Activated effector memory CD4-positive, alpha-beta T cell treated with Interleukin-2 at 50 U/mL for 16 hours (primary cell): ENCODE measurements at regions not wholly inside any gene's neighbourhood (a gene's known extent, or its start where the extent isn't known, plus 50 kb on each side); places are given as distances from the start of the nearest gene placed in this dataset.
"Not testable (repeated sequence)": the region's sequence is repeated elsewhere in the genome, so short reads cannot be mapped to it uniquely, and the experiment has no call there.

ENCODE experiments used
- DNase-seq: peaks from one replicate; pipeline ENCODE4 v3.0.0-alpha.2; 2020

DNA sequence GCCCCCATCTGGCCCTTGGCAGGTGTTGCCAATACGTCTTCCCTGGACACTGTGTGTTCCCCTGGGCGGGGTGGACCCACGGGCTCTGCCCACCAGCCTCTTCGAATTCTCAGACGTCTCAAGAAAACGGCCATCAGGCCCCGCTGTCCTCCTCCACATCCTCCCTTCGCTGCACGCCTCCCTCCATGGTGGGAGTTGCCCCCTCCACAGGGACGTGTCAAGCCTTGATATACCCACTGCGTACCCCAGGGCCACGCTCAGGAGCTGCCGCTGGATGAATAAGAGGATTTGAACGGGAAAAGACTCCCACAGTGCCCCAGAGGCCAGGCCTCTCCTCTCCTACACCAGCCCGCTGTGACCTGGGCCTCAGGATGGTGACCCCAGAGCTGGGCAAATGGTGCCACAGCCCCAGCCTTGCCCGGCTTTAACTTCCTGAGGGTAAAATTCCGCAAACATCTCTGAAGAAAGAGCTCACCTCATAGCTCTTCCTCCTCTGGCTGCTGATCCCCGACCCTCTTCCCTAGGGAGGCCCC, 399.3 kb upstream of the MYT1L start:
- no peak for DNase-seq

DNA sequence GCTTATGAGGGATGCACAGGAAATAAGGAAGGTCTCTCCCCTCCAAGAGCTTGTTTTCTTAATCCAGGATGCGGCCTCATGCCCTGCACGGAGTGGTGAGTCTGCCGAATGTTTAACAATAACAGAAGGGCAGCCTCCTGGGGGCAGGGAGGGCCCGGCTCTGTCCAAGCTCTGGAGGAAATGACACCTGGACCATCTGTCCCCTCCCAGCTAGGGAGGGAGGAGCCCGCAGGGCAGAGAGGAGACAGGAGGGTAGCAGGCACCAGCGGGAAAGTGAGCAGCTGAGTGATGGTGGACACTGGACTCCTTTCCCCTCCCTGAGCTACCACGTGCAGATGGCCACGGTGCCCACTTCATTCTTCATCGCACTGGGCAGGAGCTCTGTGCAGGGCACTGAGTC, 398.2 kb upstream of the MYT1L start:
- no peak for DNase-seq

DNA sequence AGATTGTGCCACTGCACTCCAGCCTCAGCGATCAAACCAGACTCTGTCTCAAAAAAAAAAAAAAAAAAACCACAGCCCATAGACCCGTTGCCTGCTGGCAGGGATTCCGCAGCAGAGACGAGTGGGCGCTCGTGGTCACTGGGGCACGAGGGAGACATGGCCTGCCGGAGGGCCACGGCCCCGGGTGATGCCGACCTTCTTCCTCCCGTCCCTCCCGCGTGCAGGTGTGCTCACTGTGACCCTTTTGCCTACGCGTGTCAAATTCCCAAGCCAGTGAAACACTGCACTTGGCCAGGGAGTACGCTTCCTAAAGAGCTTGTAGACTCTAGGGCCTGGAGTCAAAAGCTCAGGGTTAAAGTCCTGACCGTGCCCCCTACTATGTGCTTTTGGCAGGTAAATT, 397.6 kb upstream of the MYT1L start:
- no peak for DNase-seq

DNA sequence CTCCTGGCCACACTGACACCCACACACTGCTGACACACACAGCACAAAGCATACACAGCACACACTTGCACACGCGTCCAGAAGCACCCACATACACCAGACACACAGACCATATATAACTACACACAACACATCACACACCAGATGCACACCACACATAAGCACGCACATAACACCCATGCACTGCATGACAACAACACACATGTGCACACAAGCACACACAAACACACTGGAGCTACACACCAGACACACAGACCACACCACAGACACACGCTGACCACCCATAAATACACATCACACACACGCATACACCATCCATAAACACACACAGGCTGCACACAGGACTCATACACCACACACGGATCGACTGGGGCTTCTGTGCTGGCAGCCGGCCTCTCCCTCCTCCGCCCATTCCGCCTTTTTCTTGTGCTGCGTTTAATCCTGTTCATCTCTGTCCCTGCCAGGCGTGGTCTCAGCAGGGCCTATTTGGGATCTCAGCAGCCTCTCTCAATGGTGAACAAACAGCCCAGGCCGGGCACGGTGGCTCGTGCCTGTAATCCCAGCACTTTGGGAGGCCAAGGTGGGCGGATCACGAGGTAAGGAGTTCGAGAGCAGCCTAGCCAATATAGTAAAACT, 396.9 kb upstream of the MYT1L start:
- DNase-seq: no peak

DNA sequence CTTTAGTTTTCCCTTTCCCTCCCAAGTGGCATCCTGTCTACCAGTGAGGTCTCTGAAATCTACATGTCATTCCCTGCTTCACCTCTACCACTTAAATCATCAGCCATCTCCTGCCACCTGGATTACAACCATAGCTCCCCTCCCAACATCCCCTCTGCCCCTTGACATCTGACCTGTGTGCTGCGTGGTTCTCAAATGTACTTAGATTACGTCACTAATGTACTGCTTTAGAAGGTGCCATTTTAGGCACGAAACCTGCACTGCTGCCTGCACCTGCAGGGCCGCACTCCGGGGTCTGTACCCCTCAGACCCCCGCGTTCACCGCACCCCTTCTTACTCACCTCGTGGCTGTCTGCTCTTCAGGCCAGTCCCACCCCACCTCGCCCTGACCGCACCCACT, 395.1 kb upstream of the MYT1L start:
- DNase-seq: no peak

DNA sequence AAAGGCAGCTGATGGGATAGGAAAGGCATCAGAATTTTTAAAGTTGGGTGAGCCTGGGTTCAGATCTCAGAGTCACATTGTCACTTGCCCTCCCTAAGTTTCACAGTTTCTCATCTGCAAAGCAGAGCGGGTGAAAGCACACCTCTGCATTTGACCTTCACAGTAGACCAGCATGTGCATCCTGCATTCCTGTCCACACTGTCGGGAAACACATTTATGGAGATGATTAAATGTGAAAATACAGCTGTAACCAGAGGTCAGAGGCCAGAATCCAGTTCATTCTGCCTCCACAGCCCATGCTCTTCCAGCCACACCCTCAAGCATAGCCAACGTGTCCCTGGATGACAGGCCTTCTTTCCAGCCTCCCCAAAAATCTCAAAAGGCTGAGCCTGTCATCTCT, 392.0 kb upstream of the MYT1L start:
- no peak for DNase-seq

DNA sequence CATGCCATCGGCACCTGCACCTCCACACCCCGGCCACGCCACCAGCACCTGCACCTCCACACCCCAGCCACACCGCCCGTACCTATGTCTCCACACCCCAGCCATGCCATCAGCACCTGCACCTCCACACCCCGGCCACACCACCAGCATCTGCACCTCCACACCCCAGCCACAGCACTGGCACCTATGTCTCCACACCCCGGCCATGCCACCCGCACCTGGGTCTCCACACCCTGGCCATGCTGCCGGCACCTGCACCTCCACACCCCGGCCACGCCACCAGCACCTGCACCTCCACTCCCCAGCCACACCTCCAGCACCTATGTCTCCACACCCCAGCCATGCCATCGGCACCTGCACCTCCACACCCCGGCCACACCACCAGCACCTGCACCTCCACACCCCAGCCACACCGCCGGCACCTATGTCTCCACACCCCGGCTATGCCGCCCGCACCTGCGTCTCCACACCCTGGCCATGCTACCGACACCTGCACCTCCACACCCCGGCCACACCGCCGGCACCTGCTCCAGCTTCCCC, 390.3 kb upstream of the MYT1L start:
- DNase-seq: no peak

DNA sequence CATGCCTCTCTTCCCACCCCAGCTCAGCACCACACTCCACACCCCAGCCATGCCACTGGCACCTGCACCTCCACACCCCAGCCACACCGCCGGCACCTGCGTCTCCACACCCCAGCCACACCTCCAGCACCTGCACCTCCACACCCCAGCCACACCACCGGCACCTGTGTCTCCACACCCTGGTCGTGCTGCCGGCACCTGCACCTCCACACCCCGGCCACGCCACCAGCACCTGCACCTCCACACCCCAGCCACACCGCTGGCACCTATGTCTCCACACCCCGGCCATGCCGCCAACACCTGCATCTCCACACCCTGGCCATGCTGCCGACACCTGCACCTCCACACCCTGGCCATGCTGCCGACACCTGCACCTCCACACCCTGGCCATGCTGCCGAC, 389.7 kb upstream of the MYT1L start:
- DNase-seq: not testable (repeated sequence)

DNA sequence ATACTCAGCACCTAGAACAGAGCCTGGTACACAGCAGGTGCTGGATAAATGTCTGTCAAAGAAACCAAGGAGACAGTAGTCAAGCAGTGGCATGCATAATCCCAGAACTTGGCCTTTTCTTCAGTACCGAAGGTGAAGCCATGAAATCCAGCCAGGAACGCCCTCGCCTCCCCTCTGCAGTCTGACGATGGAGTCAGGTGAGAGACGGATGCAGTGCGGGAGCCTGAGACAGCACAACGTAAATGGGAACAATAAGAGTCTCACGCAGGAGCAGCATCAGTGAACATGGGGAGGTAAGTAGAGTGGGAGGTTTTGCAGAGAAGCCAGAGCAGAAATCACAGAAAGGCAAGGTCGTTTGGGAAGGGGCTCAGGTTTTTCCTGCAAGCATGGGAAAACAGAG, 389.3 kb upstream of the MYT1L start:
- DNase-seq: no peak

DNA sequence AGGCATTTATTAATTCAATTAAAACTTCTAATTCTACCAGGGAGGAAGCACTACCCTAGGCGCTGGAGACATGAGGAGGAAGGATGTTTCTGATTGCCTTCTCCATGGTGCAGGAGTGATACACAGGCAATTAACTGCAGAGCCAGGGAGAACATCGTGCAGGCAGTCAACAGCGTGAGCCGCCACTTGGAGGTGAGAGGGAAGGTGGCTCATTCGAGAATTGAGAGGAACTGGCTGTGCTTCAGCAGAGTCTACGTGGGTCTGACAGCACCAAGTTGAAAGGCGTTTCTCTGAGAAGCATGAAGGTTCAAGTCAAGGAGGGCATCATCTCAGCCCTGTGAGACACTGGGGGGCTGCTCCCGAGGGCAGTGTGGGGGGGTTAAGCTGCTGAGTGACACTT, 388.7 kb upstream of the MYT1L start:
- no peak for DNase-seq

DNA sequence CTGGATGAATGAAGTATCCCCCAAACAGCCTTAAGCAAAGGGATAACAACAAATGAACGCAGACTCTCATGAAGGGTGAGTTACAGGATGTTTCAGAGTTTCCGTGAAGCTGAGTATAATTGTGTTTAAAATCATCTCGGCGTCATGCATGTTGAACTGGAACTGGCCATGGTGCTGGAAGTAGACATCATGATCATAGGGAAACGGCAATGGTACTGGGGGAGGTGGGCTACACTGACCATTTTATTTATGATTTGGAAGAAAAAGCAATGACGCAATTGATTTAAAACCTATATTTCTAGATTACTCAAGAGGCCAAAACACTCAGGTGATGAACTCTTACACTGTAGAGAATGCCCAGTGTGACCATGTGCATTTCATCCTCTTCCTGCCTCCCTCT, 387.9 kb upstream of the MYT1L start:
- no peak for DNase-seq

DNA sequence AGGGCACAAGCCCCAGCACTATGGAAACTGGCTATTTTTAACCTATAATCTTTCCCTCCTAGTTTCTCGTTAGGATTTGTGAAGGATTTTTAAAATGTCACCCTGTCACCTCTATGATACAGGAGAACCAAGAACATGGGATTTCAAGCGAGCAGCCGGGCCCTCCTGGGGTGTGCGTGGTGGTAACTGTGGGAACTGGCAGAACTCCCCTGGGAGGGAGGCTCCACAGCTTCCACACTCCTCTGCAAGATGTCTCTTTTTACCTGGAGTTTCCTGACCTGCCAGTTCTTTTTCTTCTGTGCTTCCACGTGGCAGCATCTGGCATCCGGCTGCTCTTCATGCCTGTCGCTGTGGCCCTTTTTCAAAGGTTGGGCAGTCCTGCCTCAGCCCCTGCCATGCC, 386.3 kb upstream of the MYT1L start:
- no peak for DNase-seq

DNA sequence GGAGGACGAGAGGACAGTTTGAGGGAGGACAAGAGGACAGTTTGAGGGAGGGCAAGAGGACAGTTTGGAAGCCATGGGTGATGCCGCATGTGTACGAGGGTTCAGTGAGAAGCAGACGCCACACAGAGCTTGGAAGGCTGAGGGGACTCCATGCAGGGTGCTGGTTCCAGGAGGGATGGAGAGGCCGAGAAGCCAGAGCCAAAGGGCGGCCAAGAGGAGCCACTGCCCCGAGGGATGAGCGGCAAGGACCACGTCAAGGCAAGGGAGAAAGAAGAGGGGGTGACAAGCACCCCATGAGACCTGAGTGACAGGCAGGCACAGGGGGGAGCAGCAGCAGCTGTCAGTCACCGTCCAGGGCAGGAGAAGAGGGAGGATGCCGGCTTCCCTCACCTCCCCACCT, 385.7 kb upstream of the MYT1L start:
- DNase-seq: no peak

DNA sequence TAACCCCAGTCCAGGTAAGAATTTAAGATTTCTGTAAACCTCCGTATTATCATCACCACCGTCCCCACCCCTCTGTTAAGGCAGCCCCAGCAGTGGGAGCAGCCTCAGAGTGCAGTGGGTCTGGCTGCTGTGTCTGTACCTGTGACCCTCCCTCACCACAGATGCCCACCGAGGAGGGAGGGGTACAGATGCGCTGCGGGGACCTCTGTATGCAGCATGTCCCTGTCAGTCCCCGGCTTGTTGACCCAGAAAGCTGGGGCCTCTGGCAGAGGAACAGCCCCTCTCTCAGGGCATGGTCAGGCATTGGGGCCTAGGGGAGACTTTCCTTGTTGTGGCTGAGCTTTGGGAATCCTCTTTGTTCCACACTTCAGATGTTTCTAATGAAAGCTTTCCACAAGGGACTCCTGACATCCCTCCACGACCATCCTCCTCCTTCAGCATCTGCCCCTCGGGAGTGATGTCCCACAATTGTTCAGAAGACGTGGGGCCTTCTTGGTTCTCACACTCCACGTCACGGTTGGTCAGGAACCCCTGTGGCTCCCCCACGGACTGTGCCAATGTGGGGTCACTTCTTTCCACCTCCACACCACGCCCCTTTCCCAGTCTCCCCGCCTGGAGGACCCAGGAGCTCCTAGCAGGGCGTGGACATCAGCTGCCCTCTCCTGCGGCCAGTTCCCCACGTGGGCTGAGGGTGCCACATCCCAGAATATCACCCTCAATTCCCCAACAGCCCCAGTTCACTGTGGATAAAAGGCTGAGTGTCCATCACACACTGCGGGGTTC, 384.2 kb upstream of the MYT1L start:
- DNase-seq: no peak

DNA sequence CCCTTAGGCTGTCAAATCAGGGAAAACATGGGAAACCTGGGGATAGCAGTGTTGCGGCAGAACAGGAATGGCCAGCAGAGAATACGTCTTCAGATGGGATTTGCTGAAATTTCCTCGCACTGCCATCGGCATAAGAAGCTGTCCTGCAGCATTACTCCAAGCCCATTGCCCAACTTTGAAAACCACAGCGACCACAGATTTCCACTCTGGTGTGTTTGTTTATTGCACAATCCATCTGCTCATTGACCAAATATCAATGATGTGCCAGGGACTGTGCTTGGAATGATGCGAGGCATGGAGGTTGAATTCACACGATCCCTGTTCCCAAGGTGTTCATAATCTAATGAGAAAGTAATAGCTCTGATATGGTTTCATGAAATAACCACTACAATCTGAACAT, 383.3 kb upstream of the MYT1L start:
- no peak for DNase-seq

DNA sequence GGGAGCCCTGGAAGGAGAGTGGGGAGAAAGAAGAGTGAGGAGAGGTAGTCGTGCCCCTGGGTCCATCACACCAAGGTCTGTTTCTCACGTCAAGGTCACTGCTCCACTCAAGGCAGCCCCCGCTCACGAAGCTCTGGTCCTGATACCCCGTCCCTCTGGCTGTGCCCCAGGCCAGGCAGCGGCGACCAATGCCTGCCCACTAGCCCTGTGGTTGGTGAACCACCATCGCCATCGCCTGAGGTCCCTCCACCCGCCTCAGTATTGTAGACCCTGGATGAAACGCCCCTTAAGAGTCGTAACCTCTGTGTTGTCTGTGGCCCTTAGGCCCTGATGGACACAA, 378.3 kb upstream of the MYT1L start:
- DNase-seq: no peak

DNA sequence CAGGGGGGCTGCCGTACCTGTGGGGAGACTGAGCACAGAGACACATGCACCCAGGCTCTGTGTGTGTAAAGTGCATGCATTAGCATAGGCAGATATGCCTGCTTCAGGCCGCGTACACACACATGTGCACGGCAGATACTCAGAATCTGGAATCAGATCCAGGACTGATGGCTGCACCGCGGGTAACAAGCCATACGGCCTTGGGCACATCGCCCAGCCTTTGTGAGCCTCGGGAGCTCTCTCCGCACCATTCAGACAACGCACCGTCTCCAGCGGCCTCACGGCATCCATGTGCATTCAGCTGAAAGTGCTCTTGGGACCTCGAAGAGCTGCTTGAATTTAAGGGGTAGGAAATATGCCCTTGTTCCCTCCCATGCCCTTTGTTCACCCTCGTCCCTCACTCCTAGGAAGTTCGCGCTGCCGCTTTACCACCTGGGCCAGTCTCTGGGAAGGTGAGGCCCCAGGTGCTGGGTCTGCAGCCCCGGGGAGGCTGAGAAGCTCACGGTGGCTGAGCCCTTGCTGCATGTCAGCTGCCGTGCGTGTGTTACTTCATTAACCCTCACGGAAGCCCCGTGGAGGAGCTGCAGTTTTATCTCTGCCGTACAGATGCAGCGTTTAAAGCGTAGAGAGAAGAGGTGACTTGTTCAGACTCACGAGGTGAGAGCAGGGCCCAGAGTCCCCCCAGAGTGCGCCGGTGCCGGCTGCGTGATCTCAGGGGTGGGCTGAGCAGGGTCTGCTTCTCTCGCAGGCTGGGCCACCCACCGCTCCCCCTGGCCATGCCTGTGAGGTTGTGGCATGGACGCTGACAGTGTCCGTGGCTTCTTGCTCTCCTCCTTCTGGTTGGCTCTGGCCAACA, 377.7 kb upstream of the MYT1L start:
- DNase-seq: no peak

DNA sequence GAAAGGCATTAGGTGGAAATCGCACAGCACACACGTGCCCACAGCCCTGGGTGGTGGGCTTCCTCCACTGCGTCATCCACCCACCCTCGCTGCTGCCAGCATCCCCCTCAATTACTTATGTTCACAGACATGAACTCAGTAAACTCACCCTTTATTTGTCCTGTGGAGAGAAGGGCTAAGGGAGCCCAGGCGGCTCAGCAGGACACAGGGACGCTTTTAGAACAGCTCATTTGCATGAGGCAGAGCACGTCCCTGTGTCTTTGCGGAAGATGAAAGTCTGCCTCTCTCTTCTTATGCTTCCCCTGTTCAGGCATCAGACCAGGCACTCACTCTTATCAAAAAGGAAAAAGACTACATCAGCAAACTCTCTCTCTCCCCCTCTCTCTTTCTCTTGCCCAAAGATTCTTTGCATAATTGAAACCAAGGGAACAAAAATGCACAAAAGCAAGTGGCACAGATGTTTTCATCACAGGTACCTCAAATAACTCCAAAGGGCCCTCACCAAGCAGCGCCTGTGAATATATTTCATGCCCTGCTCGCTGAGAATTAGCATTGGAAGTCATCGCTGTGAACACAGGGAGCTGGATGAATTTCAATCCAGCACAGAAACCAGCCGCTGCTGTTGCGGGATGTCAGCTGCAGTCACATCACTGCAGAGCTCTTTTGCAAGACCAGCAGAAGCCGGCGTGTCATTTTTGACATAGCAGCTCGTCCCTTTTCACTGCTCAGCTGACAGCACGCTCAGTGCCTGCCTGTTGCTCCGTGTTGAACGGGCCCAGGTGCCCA, 376.3 kb upstream of the MYT1L start:
- DNase-seq: no peak

DNA sequence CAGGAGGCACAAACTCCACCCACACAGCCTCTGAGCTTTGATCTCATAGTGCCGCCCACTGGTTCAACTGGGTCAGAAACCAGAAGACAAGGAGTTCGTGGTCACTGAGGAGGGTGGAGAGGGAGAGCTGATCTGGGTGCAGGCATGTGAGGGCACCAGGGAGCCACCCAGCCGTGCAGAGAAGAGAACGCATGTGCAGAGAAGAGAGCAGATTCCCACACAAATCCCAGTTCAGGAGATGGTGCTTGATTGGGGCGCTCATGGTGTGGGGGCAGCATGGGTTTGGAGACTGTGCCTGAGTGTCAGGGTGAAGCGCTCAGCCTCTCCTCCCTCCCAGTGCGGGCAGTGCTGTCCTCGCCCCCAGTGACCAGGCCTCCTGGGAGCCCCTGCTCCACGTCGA, 375.2 kb upstream of the MYT1L start:
- DNase-seq: no peak

DNA sequence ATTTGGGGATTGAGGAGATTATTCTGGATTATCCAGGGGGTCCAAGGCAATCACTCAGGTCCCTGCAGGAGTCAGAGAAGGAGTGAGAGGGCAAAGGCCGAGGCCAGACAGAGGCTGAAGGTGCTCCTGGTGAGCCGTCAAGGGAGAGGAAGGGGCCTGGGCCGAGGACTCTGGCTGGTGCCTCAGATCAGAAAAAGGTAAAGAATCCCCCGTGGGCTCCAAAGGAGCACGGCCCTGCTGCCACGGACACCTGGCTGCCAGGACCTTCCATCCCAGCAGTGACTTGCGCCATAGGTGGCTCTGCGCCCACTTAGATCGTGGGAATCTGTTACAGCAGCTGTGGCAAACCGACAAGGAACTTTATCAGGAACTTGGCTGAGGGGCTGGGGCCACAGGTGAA, 374.8 kb upstream of the MYT1L start:
- DNase-seq: no peak

DNA sequence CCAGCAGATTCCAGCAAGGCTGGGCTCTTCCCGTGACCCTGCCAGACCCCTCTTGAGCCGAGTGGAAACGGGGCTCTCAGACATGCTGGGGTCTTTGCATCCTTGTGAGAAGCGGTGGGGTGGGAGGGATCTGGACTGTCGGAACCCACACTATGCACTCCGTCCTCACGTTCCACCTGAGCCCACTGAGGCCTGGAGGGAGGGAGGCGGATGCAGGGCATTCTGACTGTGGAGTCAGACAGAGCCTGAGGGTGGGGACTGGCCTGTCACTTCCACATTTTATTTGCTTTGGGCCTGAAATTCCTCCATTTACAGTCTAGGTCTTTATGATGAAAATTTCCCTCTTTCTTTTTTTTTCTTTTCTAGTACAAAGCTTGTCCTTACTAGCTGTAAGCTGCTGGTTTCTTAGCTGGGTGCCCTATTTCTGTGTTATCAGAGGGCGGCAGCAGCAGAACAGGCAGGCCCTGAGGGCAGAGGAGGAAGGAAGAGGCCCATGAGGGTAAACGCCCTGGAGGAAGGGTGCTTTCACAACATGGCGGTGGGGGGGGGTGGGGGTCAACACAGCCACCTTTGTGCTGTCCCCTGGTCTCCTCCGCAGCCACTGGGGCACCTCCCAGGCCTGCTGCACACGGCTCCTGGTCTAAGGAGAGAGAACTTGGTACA, 373.5 kb upstream of the MYT1L start:
- no peak for DNase-seq

DNA sequence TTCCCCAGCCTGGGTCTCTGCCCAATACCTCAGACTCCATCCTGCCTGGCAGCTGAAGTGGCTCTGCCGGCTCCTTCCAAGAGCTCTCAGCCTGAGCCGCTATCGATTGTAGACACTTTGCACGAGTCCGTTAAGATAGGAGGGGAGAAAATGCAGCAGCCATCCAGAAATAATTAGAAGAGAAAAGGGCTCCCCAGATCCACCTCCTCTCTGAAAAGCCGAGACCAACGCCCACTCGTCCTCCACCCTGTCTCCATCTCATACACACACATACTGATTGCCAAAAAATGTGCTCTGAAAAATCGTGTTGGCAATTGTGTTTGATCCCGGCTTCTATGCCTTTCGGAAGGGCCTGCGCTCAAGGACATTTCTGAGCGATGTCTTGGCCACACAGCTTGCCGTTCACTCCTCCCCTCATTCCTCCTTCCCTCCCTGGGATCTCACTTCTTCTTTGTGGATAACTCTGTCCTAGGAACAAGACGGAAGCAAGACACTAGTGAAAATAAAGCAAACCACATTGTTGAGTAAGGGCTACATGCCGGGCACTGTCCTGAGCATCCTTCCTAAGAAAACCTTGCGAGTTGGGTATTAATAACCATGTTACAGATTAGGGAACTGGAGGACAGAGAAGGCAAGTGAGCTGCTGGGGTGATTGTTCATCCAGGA, 372.8 kb upstream of the MYT1L start:
- no peak for DNase-seq
